GM18861 (cell line): ENCODE measurements at regions not wholly inside any gene's neighbourhood (a gene's known extent, or its start where the extent isn't known, plus 50 kb on each side); places are given as distances from the start of the nearest gene placed in this dataset.
"Not testable (repeated sequence)": the region's sequence is repeated elsewhere in the genome, so short reads cannot be mapped to it uniquely, and the experiment has no call there.

Experiments
- ATAC-seq: cut with Tn5 transposase; IDR thresholded peaks from one replicate; pipeline ENCODE4 v1.9.1; 2021; ENCODE audit not compliant: unreplicated experiment

- ATAC-seq = no peak
Observed at GRCh38 chr3:13195374-13195773, 122.1 kb upstream of the IQSEC1 start.

GRCh38 chr3:13194285-13195209 is 121.3 kb upstream of the IQSEC1 start:
- ATAC-seq = no peak

GRCh38 chr3:13193320-13194284 is 120.4 kb upstream of the IQSEC1 start:
- ATAC-seq = no peak

- ATAC-seq = no peak
Observed at GRCh38 chr3:13192471-13193213, 119.4 kb upstream of the IQSEC1 start.

GRCh38 chr3:13191016-13191415 is 117.8 kb upstream of the IQSEC1 start:
- ATAC-seq = no peak

GRCh38 chr3:13190378-13190765 is 117.1 kb upstream of the IQSEC1 start:
- ATAC-seq = no peak

- ATAC-seq = no peak
Observed at GRCh38 chr3:13189639-13190377, 116.6 kb upstream of the IQSEC1 start.

GRCh38 chr3:13188975-13189374 is 115.7 kb upstream of the IQSEC1 start:
- ATAC-seq = no peak

- no peak for ATAC-seq
Observed at GRCh38 chr3:13188181-13188779, 115.1 kb upstream of the IQSEC1 start.

GRCh38 chr3:13187593-13187992 is 114.4 kb upstream of the IQSEC1 start:
- no peak for ATAC-seq

GRCh38 chr3:13186435-13186815 is 113.2 kb upstream of the IQSEC1 start:
- ATAC-seq = no peak

- no peak for ATAC-seq
Observed at GRCh38 chr3:13185737-13186434, 112.7 kb upstream of the IQSEC1 start.

- ATAC-seq = not testable (repeated sequence)
Observed at GRCh38 chr3:13179582-13180210, 106.5 kb upstream of the IQSEC1 start.

GRCh38 chr3:13179181-13179580 is 106.0 kb upstream of the IQSEC1 start:
- no peak for ATAC-seq

- no peak for ATAC-seq
Observed at GRCh38 chr3:13178107-13178506, 104.9 kb upstream of the IQSEC1 start.

- no peak for ATAC-seq
Observed at GRCh38 chr3:13177641-13178040, 104.4 kb upstream of the IQSEC1 start.

- ATAC-seq = no peak
Observed at GRCh38 chr3:13177236-13177635, 104.0 kb upstream of the IQSEC1 start.

- ATAC-seq = no peak
Observed at GRCh38 chr3:13176445-13176844, 103.2 kb upstream of the IQSEC1 start.

GRCh38 chr3:13174803-13175135 is 101.5 kb upstream of the IQSEC1 start:
- no peak for ATAC-seq
